GM19023 (cell line): ENCODE measurements at regions not wholly inside any gene's neighbourhood (a gene's known extent, or its start where the extent isn't known, plus 50 kb on each side); places are given as distances from the start of the nearest gene placed in this dataset.

Experiments used
- ATAC-seq: cut with Tn5 transposase; IDR thresholded peaks from one replicate; pipeline ENCODE4 v1.9.1; 2021; ENCODE audit warnings: mild to moderate bottlenecking, moderate library complexity; ENCODE audit not compliant: unreplicated experiment

DNA sequence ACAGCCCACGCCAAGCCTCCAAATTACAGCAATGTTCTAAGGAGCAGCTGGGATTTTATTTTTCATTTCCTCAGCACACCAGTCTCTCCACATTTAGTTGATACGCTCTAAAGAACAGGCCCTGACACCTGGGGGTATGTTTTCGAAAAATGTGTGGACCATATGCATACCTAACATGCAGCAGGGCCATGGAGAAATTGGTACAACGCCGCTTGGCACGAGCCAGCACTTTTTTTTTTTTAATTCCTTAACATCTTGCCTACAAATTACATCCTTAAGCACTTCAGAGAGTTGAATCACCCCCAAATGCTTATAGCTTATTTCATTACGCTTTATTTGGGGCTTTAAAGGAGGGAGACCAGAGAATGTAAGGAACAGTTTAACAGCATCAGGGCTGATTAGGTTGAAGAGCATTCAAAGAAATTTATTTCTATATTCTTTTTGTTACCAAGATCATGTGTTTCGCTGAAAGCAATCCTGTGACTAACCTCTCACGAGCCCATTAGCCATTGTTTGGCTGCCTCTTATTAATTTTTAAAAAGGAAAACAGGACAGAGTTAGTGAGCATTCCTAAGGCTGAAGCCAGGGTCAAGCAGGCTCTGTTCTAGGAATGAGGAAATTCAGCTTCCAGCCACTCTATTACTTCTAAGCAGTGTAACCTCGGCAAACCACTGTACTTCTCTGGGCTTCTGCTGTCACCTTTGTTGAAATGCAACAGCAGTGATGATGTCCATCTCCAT, 173.8 kb downstream of the ACTL7B start:
- ATAC-seq = no peak

DNA sequence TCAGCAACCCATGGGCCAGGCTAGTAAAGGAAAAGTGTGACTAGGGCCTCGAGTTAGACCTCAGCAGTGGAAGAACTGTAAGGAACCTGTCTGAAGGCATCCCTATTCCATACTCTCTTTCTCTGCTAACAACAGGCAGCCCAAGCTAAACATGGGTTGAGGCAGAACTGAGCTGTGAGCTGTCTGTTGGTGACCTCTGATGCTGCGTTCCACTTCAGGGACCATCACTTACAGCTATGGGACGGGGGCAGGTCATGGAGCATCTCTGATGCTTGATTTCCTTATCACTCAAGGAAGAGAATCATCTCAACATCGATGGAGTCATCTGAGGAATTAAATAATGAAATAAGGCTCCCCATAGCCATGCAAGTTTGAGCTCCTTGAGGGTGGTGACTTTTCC, 174.8 kb downstream of the ACTL7B start:
- ATAC-seq = no peak

DNA sequence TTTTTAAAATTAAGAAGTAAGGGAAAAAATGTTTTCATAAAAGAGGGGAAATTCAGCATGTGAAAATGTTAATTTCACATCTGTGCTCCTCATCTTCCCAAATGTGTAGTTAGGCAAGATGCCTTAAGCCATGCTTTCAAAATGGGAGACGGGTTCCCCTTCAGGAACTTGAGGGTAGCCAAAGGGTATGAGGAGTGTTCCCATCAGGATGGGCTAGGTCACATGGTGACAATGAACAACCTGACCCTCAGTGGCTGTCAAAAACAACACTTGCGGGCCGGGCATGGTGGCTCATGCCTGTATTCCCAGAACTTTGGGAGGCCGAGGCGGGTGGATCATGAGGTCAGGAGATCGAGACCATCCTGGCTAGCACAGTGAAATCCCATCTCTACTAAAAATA, 178.0 kb downstream of the ACTL7B start:
- ATAC-seq = no peak

DNA sequence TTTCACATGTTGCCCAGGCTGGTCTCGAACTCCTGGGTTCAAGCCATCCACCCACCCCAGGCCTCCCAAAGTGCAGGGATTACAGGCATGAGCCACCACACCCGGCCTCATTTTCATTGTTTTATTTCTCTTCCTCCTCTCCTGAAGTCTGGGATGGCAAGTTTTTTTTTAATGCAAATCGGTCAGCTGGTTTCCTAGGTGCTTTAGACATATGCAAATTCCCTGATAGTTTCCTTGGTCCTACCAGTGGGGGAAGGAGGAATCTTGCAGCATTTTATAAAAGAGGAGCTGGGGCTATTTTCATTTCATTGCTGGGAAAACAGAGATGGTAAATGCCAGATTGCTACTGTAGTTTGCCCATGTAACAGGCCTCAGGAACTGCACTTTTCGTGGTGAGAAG, 179.4 kb downstream of the ACTL7B start:
- ATAC-seq = no peak

DNA sequence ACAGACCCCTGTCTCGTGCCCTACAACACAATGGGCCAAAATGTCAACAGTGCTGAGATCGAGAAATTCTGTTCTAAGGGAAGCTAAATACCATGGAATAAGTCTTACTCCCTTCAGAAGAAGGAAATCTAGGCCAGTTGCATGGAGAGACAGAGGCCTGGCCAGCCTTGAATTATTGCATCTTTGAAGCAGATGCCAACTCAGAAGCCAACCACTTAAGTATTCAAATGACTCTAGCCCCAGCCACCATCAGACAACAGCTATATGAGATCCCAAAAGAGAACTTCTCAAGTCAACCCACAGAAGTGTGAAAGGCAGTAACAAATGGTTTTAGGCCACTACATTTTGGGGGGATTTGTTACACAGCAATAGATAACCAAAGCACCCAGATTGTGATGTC, 180.1 kb downstream of the ACTL7B start:
- ATAC-seq = no peak

DNA sequence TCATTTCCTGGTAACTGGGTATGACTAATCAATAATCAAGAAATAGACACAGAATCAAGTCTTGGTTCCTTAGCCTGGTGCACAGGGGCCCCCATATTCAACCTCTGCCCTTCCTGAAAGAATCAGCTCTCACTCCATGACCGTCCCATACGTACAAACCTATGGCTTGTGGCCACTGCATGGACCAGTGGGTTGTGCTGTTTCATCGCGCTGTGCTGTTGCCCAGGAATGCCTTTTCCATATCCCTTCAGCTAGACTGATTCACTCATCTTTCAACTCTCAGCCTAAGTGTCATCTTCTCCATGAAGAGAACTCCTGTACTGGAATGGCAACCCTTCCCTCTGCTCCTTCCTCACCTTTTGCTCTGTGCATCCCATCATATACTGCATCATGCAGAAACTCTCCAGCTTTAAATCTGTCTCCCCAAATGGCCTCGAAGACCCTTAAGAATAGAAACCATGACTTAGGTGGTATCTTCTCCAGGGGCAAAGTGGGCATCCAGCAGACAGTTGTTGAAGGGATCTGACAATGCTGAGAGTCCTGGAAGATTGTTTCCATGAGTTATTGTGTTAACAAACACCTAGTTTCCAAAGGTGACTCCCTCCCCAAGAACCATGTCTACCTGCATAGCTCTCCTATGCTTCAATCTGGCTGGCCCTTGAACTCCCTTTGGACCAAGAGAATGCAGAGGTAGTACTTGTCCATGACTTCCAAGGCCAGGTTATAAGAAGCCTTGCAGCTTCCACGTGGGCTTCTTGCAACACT, 180.8 kb downstream of the ACTL7B start:
- no peak for ATAC-seq

DNA sequence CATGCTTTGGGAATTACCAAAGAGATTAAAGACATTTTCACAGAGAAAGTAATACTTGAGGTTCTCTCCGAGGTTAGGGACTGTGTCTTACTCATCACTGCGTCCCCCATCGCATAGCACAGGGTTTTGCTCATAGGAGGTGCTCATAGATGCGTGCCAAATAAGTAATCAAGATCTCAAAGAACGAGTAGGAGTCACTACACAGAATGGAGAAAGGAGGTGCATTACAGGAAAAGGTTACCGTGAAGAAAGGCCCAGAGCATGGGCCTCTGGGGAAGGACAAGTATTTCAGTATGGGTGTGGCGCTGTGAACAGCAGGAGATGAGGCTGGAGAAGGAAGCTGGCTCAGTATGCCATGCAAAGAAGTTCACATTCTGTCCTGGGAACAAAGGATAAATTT, 182.4 kb downstream of the ACTL7B start:
- no peak for ATAC-seq

DNA sequence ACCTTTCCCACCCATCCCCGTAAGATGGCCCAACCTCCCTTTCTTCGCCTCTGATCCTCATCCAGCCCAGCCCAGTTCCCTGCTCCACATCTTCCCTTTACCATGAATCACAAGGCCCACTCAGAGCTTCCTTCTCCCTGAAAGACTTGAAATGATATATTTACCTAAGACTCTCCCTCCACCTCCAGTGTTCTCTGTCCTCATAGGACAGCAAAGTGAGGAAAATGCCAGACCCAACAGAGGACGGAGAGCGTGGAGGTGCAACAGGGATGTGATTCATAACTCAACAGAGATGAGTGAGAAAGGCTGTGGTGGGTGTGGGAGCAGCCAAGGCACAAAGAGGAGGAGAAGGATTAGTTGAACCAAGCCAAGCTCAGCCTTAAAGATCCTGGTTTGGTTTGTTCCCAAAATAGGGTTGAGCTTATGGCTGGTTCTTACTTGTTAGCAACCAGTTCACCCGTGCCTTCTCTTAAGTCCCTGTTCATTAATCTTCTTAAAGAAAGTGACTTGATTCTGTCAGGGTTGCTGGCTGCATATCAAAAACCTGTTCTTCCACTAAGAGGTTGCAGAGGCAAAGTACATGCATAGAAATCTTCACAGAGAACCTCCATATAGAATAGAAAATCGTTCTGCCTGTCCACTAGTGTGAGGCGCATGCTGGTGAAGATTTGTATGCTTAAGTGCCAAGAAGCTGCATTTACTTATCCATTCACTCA, 183.2 kb downstream of the ACTL7B start:
- no peak for ATAC-seq

DNA sequence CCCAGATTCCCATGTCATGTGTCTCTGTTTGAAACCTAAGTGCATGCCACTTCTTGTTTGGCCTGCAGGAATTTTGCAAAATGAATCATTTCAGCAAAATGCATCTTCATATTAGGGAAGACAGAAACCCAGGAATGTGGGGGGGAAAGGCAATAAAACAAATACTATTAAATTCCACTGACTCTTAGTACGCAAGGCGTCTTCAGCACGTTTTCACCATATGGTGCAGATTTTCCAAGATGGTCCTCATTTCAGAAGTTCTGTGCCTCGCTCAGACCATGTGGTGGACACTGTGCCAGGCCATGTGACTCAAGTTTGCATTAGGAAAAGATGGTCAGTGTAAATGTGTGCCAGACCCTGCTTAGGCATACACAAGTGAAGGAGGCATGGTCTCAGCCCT, 184.0 kb downstream of the ACTL7B start:
- no peak for ATAC-seq

DNA sequence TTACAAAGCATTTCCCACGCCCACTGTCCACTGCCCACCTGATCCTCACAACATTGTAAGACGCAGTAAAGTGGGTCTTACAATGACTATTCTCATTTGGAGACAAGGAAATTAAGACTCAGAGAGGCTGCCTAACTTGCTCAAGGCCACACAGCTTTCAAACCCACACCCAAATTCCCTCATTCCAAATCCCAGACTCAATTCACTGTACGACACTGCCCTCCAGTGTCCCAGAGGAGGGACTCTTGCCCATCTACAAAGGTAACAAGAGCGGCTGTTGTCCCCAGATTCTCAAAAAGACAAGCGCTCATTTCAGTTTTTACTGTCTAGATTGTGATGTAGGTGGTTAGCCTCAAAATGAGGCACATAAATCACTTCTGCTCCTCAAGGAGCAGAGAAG, 184.6 kb downstream of the ACTL7B start:
- no peak for ATAC-seq

DNA sequence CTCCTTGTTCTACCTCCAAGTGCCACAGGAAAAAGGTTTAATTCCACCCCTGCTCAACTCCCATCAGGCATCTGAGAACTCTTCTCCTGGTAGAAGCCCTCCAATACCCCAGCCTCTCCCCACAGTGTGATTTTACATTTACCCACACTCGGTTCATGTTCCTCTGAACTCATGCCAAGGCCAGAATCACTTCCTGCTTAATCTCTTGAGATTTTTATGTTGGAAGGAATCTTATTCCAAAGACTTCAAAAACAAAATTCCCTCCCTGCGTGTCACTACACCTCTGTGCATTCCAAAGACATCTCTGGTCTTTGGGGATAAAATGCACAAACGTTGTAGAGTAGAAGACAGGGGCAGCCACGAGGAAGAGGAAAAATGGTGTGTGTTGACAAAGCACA, 186.8 kb downstream of the ACTL7B start:
- no peak for ATAC-seq

DNA sequence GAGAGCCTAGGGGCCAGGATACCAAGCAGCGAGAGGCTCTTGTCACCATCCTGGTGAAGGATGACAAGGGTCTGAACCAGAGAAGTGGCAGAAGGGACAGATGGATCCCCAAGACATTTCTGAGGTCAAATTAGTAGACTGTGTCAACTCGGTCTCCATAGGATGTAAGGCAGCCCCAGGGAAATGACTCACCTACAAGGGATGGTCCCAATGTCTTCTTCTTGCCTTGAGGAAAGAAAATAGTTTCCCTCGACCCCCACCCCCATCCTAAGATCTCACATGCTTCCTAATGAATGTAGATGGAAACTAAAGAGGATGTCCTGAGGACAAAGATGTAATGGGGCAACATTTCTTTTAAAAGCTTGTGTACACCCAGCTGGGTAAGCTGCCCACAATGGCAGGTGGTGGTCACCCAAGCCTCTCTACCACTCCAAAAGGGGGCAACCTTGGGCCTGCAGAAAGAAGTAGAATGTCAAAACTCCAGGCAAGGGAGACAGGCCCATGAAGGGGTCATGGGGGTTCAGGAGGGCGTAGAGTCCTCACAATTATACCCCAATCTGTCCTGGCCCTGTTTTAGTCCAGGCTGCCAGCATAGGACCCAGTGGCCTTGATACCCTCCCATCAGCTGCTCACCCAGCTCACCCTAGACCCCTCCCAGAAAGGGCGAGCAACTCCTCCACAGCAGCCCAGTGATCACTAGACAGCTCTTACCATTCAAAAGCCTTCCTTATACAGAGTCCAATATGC, 187.4 kb downstream of the ACTL7B start:
- ATAC-seq = no peak

DNA sequence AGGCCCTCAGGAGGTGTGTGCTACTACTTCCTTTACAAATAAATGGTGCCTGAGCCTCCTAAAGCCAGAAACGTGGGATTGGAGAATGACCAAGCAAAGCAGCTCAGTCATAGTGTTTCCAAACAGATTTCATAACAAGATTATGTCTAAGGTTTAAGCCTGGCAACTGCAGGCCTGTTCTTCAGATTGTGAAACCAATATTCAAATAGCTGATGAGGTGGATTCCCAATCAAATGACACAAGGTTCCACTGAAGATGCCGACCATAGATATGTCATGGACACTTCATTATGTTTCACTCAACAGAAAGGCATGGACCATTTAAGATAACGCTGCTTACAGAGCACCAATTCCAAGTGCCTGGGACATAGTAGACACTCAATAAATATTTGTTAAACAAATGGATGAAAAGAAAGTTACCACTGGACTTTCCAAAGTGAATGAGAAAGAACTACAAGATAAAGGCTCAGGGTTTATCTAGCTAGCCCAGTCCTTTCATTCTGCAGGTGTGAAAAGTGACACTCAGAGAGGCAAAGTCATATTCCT, 189.5 kb downstream of the ACTL7B start:
- no peak for ATAC-seq

DNA sequence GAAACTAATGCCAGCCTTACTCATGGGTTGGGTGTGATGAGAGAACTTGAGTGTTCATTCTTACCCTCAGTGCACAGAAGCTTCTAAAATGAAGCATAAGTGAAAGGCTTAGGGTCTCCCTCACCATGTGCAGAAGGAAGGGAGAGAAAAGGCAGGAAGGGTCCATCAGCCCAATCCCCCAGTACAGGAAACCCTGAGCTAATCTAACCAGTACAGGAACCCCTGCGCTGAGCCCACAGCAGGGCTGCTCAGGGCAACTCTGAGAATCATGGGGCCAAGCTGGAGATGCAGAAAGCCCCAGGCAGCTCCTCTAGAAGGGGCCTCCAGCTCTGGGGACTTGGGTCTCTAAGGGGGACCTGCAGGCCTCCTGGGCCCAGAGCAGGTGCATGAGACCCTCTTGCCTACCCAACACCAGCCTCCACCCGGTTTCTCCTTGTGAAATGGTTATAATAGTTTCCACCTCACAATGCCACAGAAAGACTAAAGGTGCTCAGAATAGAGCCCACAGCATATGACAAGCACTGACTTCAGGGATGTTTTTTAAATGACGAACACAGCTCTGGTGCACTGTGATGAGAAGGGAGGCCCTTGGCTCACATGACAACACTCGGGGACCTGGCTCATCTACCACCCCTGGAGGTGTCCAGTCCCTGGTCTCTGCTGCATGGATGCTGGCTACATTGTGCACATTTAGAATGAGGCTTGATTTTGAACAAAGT, 190.1 kb downstream of the ACTL7B start:
- no peak for ATAC-seq

DNA sequence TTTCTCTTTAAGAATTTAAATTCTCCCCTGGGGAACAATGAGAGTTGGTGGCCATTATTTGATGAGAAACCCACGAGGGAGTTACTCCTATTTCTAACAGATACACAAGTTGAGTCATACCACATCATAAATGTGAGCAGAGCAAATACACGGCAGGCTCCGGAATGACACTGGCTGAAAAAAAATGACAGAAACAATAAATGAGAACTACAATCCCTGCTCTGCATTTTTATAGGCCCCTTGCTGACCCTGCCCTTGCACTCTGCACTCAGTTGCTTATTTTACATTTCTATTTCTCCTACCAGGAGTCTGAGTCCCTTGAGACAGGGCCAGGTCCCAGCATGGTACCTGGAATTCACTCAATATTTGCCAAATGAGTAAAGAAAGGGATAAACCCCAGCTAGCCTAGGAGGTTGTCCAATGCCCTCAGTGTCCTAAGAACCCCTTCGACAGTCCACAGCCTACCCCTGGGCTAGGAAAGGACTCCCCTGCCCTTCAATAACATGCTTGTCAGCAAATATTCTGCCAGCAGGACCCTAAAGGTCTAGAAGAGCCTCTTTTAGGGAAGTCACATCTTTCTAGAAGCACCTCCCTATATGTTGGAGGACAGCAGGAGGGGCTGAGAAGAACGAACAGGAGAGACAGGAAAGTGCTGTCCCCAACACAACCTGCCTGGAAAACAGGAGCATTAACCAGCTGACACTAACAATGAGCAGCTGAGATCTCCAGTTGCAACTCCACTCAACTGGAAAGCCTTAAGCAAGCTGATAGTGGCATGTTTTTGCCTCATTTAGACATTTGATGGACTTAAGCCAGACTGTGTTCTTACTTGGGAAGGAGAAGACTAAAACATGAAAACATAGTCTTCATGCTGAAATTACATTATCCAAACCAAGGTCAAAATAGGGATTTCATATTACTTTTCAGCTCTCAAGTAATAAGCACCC, 191.2 kb downstream of the ACTL7B start:
- ATAC-seq = no peak

DNA sequence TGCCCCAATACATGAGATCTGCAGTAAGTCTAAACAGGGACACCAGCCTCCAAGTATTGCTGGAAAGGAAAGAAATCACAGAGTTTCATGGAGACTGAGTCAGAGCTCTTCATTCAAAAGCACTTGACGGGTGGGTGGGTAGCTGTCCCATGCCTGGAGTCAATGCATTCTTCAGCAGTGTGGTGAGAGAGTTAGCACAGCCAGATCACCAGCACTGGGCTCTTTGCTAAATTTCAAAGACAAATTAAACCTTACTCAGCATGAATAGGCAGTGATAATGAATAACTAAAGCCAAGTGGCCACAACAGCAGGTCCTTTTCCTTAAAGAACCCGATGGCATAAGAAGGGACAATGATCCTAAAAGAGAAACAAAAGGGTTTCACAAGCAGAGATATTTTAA, 192.4 kb downstream of the ACTL7B start:
- no peak for ATAC-seq

DNA sequence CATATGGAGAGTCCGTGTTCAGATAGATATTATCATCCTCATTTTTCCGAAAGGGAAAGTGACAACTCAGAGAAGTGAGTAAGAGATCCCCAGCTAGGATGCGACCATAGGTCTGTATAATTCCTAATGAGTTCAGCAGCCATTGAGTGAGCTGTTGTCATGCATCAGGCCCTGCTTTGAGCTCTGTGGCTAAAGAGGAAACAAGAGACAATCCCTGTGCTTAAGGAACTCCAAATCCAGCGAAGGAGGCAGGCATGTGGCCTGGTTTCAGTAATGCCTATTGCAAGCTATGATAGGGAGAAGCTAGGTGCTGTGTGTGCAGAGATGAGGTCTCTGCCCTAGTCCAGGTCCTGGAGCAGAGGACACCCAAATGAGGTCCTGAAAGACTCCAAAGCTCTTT, 192.8 kb downstream of the ACTL7B start:
- no peak for ATAC-seq

DNA sequence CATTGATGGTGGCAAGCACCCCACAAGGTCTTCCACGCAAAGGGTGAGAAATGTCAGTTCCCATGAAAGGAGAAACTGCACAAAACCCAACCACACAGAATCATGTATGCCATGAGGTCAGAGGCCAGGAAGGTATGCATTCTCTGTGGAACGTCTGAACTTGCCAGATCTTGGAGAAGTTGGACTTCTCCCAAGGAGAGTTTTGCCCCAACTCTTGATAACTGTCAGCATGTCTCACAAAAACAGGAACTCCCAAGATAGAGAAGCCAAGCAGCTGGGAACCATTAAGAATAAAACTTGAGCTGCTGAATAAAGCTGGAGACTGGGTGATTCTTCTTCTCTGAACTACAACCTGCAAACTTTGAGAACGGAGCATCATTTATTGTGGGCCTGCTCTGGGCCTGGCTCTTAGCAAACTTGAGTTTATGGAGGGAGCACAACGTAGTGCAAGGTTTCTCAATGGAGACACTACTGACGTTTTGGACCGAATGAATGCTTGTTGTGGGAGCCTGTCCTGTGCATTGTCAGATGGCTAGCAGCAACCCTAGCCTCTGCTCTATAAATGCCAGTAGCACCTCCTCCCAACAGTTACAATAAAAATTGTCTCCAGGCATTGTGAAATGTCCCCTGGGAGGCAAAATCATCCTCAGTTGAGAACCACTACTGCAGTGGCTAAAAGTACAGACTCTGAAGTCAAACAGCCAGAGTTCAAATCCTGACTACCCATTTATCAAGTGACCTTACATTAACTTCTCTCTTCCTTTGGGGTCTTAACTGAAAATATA, 193.5 kb downstream of the ACTL7B start:
- ATAC-seq = no peak
